ENCODE measurements at regions not wholly inside any gene's neighbourhood (a gene's known extent, or its start where the extent isn't known, plus 50 kb on each side); places are given as distances from the start of the nearest gene placed in this dataset.
A peak's percentile ranks its signal among the peaks of the same experiment; 100 is the strongest.

DNA sequence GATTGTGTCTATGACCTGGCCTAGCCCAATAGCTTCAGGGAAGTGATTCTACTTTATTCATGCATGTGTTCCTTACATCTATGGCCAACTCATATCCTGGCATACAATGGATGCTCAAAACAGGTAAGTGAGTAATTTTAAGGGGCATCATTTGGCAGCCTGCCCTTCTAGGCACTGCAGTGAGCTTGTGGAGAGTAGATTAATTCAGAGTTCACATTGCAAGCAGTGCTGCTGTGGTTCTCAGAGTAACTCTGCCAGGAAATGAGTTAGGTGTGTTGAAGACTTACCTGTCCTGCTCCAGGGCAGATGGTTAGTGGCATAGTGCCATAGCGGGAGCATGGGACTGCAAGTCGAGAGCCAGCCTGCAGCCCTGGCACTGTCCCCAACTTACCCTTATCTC lies 158.0 kb downstream of the SCP2D1 start:
- no peak for DNase-seq

DNA sequence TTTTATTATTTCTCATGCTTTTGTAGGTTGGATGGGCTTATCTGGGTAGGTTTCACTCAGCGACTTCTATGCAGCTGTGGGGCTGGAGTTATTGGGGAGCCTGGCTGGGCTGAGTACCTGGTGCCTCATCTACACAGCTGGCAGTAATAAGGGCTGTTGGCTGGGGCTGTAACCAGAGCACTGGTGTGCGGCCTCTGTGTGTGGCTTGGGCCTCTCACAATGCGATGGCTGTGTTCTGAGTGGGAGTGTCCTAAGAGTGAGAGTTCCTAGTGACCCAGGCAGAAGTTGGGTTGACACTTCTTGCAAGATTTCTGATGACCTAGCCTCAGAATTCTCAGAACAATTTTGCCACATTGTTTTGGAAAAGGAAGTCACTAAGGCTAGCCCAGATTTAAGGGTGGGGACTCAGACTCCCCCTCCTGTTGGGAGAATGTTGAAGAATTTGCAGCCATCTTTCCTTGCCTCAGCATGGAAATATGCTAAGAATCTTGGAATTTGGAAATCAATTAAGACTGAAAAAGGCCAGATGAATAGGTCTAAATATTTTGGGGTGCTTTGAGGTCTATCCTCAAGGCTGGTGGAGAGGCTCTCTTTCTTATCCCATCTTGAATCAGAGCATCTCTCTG lies 158.8 kb downstream of the SCP2D1 start:
- no peak for DNase-seq

DNA sequence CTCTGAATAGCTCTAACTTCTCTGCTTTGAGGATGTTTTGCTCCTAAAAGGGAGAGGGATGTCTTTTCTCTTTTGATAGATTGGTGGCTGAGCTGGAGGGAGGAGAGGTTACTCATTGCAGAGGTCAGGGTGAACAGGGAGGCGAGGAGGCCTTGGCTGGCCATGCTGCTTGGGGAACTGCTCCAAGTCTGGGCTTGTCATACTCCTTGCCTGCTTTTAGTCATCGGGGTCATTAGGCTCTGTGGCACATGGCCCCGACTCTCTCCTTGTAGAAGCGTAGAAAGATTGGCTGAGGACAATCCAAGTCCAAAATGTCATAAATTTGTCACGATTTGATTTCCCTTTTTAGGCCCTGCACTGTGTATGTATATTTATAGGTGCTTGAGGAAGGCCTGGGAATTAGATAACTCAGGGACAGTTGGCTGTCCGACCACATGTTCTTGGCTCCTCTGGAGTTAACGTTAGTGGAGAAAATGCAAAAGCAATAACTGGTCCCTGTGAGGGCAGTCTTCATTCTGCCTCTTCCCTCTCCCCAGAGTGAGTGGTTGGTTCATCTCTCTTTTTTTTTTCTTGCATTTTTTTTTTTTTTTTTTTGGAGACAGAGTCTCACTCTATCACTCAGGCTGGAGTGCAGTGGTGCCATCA lies 160.1 kb downstream of the SCP2D1 start:
- no peak for DNase-seq

DNA sequence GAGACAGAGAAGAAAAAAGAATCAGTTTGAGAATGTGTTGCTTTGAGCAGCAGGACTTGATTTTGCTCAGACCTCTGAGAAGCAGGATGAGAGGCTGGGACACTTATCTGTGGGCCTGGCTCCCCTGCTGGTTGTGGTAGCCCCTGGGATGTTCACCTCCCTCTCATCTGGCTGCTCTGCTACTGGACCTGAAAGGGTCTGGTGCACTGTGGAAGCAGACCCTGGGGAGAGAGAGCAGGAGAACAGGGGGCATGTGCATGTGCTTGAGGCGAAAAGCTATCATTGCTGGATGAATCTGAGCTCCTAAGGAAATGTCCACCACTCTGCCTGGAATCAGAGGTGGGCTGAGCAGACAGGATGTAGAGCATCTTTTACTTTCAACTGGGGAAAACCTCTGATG lies 161.1 kb downstream of the SCP2D1 start:
- no peak for DNase-seq

DNA sequence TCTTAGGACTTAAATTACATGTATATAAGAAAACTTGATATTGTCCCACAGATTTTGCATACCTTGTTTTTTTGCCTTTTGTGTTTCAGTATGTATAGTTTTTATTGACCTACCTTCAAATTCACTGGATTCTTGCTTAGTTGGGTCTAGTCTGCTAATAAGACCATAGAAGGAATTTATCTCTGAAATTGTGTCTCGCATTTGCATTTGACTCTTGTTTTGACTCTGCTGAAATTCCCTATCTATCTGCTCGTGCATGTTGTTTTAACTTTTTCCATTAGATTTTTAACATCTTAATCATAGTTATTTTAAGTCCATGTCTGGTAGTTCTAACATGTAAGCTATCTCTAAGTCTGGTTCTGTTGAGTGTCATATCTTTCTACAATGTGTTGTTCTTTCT lies 163.9 kb downstream of the SCP2D1 start:
- no peak for DNase-seq

DNA sequence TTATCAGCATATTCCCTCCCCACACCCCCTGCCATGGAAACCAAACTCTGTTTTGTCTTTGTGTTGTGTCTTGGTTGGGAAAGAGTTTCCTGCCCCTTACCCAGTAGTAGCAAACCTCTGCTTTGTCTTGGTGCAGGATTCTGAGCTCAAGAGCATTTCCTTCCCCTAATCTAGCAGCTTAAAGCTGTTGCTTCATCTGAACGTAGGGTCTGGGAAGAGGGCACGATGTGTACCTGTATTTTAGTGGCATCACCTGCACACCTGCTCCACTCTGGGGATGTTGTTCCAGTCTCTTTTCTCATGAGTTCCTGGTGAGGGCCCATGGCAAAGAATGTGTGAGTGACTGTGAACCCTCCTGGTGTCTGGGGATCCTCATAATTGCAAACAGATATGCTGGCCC lies 164.7 kb downstream of the SCP2D1 start:
- DNase-seq: no peak

DNA sequence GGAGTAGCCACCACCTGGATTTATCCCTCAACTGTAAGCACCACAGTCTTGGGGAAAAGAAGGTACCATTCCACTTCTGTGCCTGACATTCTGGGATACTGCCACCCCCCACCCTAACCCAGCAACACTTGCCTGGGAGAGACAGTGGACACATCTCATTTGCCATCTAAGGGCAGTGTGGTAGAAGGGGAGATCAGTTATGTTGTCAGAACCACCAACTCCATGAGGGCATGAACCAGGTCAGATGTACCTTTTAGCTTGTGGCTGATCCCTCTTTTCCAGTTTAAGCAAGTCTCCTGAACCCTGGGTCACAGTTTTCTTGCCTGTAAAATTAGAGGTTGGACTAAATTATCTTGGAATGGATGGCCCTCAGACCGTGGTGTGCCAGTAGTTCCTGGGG lies 165.5 kb downstream of the SCP2D1 start:
- no peak for DNase-seq

DNA sequence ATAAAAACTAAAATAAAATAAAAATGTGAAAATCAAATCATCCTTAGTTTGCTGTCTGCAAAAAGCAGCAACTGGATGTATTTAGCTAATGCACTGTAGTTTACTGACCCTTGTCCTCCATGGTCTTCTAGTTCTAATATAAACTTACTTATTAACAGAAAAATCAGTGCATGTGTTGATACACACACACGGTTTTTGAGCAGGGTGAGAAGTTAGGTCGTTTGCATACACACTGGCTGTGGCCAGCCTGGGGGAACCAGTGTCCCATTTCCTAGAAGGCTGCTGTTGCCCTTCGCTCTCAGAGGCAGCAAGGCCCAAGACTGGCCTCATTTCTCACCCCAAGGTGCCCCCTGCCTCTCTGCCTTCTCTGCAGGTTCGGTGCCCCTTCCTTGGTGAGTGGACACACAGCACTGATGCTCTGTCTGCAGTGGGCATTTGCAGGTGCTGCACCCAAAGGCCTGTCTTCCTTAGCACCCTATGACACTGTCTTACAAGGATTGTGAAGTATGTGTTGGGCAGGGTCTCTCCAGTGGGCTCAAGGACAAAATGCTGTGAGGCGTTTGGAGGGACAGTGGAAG lies 168.5 kb downstream of the SCP2D1 start:
- no peak for DNase-seq

DNA sequence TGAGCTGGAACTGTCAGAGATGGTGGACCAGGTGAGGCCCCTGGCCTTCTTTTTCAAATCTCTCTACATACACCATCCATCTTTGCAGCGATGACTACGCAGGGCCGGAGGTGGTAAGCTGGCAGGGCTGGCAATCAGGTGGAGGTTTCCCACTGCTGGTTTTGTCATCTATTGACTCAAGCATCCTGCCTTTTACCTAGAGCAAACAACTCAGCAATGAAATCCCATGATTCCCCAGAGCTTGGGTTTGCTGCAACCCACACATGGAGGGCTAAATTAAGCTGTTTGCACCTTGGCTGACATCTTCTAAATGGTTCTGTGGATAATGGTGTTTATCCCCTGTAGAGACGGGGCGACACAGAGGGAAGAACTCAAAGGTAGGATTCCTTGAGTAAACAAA lies 170.2 kb downstream of the SCP2D1 start:
- DNase-seq: no peak

DNA sequence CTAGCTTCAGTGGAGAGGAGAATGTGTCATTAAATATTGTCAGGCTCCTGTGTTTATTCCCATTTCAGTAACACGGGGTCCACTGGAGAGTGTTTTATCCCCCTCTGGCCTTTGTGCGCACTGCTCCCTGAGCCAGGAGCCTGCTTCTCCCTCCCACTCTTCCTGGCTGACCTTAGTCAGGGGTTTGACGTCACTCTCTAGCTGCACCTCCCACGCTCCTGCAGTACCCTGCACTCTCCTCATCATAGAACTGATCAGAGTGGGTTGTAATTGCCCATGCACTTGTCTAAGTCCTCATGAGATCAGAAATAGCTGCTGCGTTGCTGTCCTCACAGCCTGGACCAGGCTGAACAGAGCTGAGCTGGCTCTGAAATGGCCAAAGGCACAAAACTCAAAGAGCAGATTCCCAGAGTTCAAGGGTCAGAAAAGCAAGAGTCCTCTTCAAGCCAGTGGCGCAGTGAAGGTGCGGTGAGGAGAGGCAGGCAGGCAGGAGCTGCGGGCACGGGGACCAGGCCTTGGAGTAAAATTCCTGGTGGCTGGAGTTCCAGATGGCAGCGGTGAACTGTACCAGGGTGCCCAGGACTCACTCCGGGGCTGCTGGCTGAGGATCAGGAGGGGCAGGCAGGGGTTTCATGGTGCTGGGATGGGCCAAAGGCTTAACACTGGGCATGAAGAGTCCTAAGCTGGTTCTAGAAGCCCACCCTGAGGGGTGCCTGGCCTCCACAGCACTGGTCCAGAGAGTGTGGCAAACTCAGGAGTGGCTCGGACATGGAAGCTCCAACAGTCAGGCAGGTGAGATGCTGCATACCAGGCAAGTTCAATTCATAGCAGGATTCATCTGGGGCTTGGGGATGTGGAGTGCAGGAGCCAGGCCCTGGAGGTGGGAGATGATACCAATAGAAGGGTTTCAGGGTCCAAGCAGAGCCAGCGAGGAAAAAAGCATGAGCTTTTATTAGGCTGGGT lies 170.9 kb downstream of the SCP2D1 start:
- no peak for DNase-seq

DNA sequence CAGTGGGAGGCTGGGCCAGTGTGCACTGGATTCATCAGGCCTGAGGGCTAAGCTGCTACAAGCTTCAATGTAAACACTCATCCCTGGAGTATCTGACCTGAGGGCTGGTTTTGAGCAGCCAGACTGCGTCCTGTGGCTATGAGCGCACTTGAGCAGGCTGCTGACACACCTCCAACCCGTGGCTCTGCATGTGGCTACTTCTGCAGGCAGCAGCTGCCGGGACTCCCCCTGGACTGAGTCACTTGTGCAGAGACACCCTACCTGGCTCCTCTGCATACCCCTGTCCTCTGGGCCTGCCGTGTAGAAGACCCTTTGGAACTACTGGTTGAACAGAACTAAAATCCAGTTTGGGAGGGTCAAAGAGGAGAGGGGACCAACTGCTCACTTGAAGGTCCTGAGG lies 172.0 kb downstream of the SCP2D1 start:
- DNase-seq: no peak

DNA sequence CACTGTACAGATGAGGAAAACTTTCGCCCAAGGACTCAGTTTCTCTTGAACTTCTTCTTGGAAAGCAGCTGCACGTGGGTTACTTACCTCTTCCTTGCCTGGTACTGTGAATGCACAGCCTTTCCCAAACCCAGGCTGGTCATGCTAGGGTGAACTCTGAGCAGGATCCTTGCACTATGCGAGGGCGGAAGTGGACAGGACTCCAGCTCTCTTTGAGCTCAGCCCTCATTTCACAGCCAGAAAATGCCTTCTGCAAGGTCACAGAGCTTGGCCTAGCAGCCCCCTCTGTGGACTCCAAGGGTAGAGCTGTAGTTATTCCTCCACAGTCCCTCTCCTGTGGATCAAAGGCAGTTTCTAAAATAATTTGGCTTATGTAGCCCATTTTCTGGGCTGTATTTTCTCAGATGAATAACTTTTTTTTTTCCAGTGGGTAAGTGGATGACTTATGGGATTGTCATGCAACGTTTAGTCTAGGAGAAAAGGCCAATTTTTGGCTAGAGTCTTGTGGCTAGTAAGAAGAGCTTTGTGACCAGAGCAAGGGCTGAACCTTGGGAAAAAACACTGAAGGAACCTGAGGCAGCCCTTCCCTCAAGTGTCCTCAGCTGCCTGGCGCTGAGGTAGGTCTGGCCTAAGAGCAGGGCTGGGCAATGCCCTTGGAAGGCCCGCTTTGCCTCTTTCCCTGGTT lies 172.7 kb downstream of the SCP2D1 start:
- DNase-seq: no peak

DNA sequence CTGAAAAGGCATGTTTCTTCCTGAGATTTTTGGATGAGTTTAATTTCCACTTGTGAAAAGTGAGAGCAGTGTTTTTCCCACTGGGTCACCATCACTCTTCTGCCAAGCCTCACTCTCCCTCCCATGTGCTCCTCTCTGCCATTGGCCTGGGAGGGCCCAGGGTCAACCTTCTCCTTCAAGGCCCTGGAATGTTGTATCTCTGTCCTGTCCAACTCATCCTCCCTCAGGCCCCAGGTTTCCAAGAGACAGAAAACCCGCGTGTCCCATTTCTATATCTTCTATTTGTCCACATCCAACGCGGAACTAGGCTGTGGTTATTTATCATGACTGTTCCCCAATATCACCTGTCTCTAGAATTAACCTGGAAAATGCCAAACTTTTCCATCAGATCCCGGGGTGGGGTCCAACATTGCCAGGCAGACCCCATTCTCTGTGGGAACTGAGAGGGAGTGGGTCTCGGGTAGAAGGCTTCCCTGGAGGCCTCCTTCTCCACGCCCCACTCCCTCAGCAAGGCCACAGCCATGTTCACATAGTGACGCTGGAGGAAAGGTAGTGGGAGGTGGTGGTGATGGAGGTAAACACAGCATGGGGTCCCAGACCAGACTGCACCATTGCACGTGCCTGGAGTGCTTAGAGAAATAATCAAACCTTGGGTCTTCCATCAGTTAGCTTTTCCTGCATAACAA lies 173.5 kb downstream of the SCP2D1 start:
- no peak for DNase-seq

DNA sequence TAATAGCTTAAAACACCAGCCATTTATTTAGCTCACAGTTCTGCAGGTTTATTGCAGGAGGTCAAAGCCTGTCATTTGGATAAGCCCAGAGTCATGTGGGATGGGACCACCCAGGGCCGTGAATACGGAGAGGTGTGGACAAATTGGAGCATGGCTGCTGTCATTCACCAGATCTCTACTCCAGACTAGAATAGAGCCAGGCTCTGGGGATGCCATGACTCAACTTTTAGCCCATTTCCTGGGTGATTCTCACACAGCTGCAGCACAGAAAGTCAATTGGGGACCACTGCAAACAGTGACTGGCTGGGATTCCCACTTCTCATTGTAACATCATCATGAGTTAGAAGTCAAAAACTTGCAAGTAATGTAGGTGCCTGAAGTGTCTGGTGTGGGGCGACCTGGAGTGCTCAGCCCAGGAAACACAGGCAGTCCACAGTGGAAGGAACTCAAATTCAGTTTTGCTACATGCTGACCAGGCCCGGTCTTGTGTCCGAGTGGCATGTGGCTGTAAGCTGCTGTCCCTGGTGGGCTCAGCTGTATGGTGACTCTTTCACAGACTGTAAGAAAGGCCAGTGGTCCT lies 174.3 kb downstream of the SCP2D1 start:
- no peak for DNase-seq

DNA sequence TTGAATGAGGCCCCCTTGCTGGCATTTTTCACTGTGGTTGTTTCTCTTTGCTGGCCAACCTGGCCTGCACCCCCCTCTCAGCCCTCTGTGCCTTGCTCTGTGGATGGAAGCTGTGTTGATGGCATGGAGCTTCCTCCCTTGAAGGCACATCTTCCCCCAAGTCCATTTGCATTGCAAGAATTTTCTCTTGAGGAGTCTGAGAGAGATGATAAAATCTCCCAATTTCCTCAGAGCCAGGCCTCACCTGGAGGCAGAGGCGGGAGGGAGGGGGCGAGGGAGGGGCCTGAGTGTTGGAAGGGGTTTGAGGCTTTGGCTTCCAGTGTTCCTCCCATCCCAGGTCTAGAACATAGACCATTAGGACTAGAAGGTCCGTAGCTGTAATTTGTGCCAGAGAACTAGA lies 175.1 kb downstream of the SCP2D1 start:
- no peak for DNase-seq

DNA sequence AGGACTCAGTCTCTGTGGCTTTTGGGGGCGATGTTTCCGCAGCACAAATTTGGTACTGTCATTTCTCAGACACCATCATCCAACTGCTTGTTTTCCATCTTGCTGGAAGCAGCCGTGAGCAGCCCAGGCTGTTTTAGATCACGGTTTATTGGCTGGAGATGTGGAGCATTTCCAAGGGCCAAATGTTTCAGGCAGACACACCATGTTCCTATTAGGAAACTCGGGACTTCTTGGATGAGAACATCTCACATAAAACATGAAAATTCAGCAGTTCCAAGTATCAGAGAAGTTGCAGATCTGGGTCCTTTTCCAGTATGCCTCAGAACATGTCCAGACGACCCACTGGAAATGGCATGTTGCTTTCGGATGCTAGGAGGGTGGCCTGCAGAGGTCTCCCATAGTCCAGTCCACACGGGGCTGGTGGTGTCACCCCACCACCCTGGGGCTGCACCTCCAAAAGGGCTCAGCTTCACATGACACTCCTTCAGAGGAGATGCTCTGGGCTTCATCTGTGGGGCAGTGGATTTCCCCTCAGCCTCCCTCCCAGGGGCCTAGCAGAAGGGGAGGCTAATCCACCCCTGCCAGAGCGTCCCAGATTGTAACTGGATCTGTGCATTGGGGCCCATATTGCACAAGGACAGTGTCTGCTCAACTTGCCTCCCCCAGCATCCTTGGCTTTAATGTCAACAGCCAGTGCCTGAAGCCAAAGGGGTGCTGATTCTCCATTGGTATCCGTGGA lies 176.3 kb downstream of the SCP2D1 start:
- DNase-seq: peak in 1 of 2 experiments; percentile 17

DNA sequence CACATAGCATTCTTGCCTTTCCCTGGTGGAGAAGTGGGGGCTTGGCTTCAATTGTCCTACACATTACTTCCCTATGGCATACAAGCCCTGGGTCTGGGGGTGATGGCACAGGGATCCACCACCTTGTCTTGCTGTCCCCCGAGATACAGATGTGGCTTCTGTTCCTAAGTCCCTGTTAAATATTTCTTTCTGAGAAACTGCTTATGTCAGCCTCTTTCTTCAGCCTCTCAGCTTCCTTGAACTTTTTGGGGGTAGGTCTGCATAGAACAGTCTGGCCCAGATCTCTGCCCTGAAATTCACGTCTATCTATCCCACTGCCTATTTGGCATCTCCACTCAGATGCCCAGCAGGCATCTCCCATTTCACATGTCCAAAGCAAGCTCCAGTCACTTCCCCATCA lies 177.4 kb downstream of the SCP2D1 start:
- DNase-seq: no peak

DNA sequence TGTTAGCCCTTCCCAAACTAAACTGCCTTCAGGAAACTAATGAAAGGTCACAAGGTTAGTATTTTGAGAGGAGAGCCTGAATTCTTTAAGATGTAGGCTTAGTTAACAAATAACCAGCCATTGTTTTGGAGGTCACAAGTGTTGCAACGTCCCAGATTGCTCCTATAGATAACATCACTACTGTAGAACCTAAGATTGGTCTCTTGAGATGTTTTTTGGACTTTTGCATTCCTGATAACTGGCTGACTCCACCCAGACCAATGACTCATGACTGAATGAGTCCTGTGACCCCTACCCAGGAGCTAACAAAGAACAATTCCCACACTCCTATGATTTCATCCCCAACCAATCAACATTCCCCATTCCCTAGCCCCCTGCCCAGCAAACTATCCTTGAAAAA lies 178.8 kb downstream of the SCP2D1 start:
- DNase-seq: no peak

DNA sequence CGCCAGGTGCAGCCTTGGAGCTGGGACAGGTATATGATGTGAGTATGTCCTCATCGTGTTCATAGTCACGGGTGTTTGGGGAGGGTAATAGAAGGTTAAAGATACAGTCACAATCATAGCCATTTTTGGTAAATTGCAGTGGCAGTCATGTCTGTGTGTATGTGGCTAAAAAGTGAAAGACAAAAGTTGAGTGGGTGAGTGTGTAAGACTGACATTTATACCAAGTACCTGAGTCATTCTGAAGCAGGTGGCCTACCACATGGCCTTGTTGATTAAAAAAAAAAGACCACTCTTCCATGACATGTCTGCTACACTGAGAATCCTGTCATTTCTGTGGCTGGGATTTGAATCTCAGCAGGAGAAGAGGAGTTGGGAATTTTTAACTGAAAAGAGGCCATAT lies 181.9 kb downstream of the SCP2D1 start:
- no peak for DNase-seq

DNA sequence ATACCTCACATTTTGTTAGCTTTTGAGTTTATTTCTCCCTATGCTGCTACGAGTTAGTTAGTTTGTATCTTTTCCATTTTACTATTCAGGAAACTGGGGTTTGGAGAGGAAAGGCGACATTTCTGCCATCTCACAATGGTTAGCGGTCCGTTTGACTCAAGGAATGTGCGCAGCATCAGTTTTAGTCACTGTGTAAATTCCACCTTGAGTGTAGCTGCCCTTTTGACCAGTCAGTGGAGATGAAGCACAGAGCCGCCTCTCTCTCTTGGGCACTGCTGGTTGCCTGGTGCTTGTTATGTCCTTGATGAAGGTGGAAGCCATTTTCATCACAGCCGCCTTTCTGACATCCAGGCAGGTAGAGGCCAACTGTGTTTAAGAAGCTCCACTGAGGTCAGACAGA lies 185.5 kb downstream of the SCP2D1 start:
- no peak for DNase-seq

DNA sequence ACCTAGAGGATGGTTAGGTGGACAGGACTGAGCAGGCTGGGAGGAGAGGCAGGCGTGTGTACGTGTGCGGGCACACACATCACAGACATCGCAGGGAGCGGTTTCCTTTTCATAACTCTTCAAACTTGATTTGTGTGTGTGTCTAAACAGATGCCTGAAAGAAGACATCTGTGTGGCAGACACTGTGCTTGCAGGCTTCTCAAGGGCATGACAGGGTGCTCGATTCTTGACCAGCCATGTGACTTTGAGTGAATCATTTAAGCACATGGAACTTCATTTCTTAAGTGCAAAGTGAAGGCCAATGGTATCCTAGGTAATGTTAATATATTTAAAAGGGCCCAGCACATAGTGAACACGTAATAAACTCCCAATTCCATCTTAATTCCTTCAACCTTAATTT lies 186.5 kb downstream of the SCP2D1 start:
- no peak for DNase-seq

All from NCI-H524 (cell line).